HFFc6 (cell line): ENCODE measurements at regions not wholly inside any gene's neighbourhood (a gene's known extent, or its start where the extent isn't known, plus 50 kb on each side); places are given as distances from the start of the nearest gene placed in this dataset.

Experiments
- DNase-seq: peaks from one replicate; pipeline ENCODE4 v3.0.0-alpha.2; 2018
- H3K27ac Mint-ChIP-seq: 2 replicates; pipeline ENCODE4 v1.8.0; 2020; ENCODE audit warnings: mild to moderate bottlenecking, mixed read lengths
- H3K27me3 Mint-ChIP-seq: 2 replicates; pipeline ENCODE4 v1.8.0; 2021; ENCODE audit warnings: mild to moderate bottlenecking, moderate library complexity, mixed read lengths; ENCODE audit not compliant: insufficient read depth
- H3K36me3 Mint-ChIP-seq: 2 replicates; pipeline ENCODE4 v1.8.0; 2021; ENCODE audit warnings: low read depth, mixed read lengths
- H3K4me1 Mint-ChIP-seq: 2 replicates; pipeline ENCODE4 v1.8.0; 2020; ENCODE audit warnings: low read depth, mixed read lengths
- H3K4me3 Mint-ChIP-seq: 2 replicates; pipeline ENCODE4 v1.8.0; 2020; ENCODE audit warnings: mild to moderate bottlenecking, moderate library complexity, mixed read lengths
- H3K9me3 Mint-ChIP-seq: 2 replicates; pipeline ENCODE4 v1.8.0; 2020; ENCODE audit warnings: mild to moderate bottlenecking, mixed read lengths
- TF ChIP-seq, protein P1 (sequence below): fragments of 200-600 bp; sonication (generic); IDR thresholded peaks from 2 replicates; pipeline ENCODE4 v1.5.0; 2021; ENCODE audit warnings: antibody characterized with exemption, mild to moderate bottlenecking

DNA sequence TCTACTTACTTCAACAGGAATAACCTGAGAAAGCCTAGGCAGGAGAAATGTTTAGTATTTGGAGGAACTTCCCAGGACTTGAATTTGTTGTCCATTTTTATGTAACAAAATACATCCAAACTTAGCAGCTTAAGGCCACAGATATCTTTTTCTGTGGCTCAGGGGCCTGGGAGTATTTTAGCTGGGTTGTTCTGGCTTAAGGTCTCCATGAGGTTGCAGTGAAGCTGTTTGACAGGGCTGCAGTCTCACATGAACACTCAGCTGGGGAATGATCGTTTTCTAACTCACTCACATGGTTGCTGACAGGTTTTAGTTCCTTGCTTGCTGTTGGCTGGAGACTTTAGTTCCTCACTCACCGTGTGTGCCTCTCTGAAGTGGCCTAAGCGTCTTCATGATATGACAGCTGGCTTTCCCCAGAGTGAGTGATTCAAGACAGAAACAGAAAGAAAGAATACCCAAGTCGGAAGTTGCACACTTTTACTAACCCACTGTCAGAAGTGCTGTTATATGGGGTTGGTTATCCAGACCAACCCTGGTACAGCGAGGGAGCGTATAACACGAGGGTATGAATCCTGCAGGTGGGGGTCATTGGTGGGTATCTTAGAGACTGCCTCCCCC lies 229.7 kb upstream of the TBL1XR1 start:
- Mint-ChIP-seq H3K27ac (no peak overlapping the region), H3K9me3 (no peaks in the 10 kb centered on the region), H3K27me3 (no peaks in the 10 kb centered on the region; the same call in 1 of the 2 replicates)

DNA sequence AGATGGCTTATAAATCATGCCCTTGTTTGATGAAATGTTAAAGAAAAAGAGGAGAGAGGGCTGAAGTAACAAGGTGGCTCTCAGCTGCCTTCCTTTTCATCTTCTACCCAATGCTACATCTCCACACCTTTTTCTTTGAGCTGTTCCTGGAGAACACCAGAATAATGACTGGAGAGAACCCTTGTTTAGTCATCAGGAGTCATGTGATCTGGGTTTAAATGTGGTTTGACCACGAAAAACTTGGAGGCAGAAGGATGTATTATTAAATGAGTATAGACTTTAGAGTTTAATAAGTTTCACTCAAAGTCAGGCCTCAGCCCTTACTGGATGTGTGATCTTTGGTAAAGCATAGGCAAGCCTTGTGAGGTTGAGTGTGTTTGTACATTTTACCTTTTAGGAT lies 230.3 kb upstream of the TBL1XR1 start:
- H3K9me3 Mint-ChIP-seq: no peaks in the 10 kb centered on the region
- no peak overlapping the region for H3K27ac Mint-ChIP-seq
- TF ChIP-seq, protein P1, sequence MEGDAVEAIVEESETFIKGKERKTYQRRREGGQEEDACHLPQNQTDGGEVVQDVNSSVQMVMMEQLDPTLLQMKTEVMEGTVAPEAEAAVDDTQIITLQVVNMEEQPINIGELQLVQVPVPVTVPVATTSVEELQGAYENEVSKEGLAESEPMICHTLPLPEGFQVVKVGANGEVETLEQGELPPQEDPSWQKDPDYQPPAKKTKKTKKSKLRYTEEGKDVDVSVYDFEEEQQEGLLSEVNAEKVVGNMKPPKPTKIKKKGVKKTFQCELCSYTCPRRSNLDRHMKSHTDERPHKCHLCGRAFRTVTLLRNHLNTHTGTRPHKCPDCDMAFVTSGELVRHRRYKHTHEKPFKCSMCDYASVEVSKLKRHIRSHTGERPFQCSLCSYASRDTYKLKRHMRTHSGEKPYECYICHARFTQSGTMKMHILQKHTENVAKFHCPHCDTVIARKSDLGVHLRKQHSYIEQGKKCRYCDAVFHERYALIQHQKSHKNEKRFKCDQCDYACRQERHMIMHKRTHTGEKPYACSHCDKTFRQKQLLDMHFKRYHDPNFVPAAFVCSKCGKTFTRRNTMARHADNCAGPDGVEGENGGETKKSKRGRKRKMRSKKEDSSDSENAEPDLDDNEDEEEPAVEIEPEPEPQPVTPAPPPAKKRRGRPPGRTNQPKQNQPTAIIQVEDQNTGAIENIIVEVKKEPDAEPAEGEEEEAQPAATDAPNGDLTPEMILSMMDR: no peak
- peaks cover 25% of the 10 kb centered on the region for H3K4me1 Mint-ChIP-seq
- DNase-seq: peak; percentile 46
- H3K4me3 Mint-ChIP-seq: no peak overlapping the region
- no peaks in the 10 kb centered on the region; the same call in 1 of the 2 replicates for H3K27me3 Mint-ChIP-seq
- no peaks in the 10 kb centered on the region for H3K36me3 Mint-ChIP-seq

More for the DNA sequence above, 229.7 kb upstream of the TBL1XR1 start:
- Mint-ChIP-seq H3K4me3 (no peak overlapping the region), H3K36me3 (no peaks in the 10 kb centered on the region), H3K4me1 (peaks cover 28% of the 10 kb centered on the region)
- TF ChIP-seq, protein P1: no peak
- no peak for DNase-seq

DNA sequence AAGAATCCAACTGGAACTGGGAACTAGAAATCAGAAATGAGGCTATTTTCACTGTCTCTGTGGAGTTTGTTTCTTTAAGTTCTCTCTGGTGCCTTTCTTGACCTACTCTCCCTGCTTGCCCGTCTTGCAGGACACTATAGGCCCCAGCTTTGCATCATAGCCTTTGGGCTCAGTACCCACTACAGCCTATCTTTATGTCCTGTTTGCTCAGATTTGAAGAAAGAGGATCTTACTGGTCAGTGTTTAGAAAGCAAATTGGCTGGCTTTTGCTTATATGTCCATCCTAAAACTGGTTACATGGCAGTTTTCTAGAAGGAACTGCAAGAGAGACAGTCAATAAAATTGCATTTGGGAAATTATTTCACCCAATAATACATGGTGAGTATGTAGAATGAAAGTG lies 231.8 kb upstream of the TBL1XR1 start:
- Mint-ChIP-seq H3K9me3 (no peaks in the 10 kb centered on the region), H3K27ac (no peak overlapping the region), H3K4me3 (no peak overlapping the region), H3K4me1 (peaks cover 25% of the 10 kb centered on the region), H3K36me3 (no peaks in the 10 kb centered on the region), H3K27me3 (no peaks in the 10 kb centered on the region; the same call in 1 of the 2 replicates)
- DNase-seq: no peak
- TF ChIP-seq, protein P1: no peak

DNA sequence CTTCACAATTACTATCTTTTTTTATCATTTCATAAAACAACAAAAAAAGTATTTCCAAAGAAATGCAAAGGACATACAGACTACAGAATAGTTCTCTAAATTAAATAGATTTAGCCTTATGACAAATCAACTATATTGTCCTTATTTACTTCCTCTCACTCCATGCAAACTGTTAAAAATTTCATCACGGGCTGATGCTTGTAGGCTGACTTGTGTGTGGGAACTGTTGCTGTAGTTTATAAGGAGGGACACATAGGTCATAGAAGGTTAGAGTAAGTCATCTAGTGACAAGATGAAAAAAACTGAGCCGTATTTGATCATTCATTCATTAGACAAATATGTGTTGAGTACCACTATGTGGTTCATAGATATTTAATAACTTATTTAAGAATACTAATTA lies 232.5 kb upstream of the TBL1XR1 start:
- Mint-ChIP-seq H3K9me3 (no peaks in the 10 kb centered on the region), H3K4me1 (peaks cover 25% of the 10 kb centered on the region), H3K4me3 (no peak overlapping the region)

DNA sequence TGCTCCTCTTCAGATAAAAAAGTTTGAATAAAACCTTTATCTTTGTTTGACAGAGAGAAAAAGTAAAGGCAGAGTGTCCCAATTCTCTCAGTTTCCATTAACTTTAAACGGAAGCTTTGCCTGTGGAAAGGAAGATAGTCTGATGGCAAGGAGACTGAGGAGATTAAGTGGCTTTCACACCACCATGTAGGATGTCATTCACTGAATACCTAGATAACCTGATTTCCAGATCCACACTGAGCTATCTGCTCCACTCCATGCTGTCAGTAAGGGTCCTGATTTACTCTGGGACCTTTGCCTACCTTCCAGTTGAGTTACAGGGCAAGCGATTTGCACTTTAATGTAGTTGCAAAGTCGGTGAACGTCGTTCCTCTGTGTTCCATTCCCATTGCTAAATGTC lies 233.4 kb upstream of the TBL1XR1 start:
- Mint-ChIP-seq H3K36me3 (no peaks in the 10 kb centered on the region), H3K4me3 (no peak overlapping the region), H3K27ac (no peak overlapping the region), H3K27me3 (no peaks in the 10 kb centered on the region; the same call in 1 of the 2 replicates), H3K9me3 (no peaks in the 10 kb centered on the region), H3K4me1 (peaks cover 23% of the 10 kb centered on the region)
- TF ChIP-seq, protein P1: no peak
- no peak for DNase-seq

More for the DNA sequence above, 232.5 kb upstream of the TBL1XR1 start:
- TF ChIP-seq, protein P1: no peak
- Mint-ChIP-seq H3K27me3 (no peaks in the 10 kb centered on the region; the same call in 1 of the 2 replicates), H3K27ac (no peak overlapping the region), H3K36me3 (no peaks in the 10 kb centered on the region)
- DNase-seq: no peak
